ENCODE measurements at regions not wholly inside any gene's neighbourhood (a gene's known extent, or its start where the extent isn't known, plus 50 kb on each side); places are given as distances from the start of the nearest gene placed in this dataset.

DNA sequence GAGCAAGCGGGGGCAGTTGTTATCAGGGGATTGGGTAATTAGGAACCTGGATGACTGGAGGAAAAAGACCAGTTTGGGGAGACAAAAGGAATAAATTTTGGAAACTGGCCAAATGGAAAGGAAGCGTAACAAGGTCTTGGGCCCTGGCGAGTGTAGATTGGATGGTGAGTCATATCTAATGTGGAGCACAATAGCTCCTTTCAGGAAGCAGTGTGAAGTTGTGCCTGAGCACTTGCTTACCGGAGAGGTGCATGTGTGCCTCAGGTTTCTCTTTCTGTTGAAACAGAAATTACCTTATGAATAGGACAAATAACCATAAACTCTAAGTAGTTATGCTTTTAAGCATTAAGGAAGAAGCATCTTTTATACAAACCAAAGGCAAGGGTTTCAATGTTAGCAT, 176.4 kb downstream of the KIF4B start:
- intact Hi-C loops (cut with DNase I) = no loop called here

DNA sequence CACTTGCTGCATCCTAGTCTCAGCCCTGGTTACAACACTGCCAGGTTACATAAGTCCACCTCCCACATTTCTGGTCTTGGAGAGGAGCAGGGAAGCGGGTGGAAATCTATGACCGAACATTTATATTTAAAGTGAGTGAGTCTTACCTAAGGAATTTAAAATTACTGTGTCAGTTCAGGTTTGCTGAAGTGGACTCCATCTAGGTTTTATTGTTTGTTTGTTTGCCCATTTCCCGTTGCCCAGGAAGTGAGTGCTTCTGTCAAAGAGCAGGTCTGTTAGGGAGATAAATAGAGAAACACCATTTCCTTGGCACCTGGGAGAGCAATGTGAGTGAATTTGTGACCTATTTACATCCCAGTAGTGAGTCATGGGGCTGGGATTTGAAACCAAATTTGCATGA, 179.5 kb downstream of the KIF4B start:
- intact Hi-C loops (cut with DNase I) = no loop called here
- no peak for DNase-seq

More for the DNA sequence above, 176.4 kb downstream of the KIF4B start:
- no peak for DNase-seq

- no peak for DNase-seq
- intact Hi-C loops (cut with DNase I) = no loop called here
Observed at GRCh38 chr5:155193483-155194107, 180.0 kb downstream of the KIF4B start.

- intact Hi-C loops (cut with DNase I) = no loop called here
- no peak for DNase-seq
Observed at GRCh38 chr5:155200608-155201007, 187.1 kb downstream of the KIF4B start.

DNA sequence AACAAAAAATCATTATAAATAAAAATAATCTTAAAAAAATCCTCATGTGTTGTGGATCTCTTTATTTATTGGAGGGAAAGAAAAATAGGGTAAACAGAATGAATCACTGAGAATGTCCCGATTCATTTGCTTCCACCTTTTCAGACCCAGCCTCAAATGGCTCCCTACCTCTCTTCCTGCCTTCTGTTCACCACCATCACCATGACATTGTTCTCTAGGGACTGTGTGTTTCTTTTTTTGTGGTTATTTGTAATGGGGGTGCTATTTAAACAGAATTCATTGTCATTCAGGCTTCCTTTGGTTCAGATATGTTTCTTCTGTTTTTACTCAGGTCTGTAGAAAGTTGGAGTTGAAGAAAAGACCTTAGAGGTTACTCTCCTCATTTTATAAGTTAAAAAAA, 198.2 kb downstream of the KIF4B start:
- intact Hi-C loops (cut with DNase I) = no loop called here
- DNase-seq = no peak

GRCh38 chr5:155222393-155222792, 208.8 kb downstream of the KIF4B start:
- peak in 1 of 10 donors; percentile 44 for DNase-seq
- intact Hi-C loops (cut with DNase I) = no loop called here

- intact Hi-C loops (cut with DNase I) = no loop called here
- DNase-seq = no peak
Observed at GRCh38 chr5:155229135-155229534, 215.6 kb downstream of the KIF4B start.

DNA sequence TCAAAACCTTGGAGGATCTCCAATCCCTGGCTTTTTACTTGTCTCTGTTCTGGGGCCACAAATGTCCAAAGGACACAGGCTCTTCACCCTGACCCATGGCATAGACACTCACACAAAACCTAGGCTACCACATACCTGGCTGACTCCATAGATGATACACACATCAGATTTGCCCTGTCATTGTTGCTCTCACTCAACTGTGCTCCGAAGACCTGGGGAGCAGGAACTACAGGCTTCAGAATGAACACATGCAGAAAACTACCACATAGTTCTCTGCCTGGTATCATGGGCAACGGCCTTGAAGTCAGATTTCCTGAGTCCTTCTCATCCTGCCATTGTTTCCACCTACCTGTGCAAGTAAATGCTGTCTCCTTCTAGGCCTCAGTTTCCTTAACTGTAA, 226.2 kb downstream of the KIF4B start:
- intact Hi-C loops (cut with DNase I) = no loop called here

DNA sequence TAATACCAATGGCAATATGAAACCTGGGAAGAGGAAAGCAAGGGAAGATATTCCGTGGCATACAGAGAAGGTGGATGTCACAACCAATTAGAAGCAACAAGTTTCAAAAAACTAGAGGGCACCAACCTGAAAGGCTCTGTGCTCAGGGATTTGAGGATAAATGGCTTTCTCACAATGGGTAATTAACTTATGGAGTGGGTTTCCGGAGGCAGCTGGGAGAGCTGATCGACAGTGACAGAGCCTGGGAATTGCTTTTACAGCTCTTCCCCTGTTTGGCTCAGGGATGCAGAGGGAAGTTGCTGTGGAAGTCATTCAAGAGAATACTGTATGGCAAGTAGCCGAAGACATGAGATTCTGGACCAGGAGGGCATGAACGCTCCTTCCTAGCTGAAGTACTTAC, 237.0 kb downstream of the KIF4B start:
- intact Hi-C loops (cut with DNase I) = no loop called here

More for the DNA sequence above, 226.2 kb downstream of the KIF4B start:
- DNase-seq = no peak

GRCh38 chr5:155252025-155252424, 238.5 kb downstream of the KIF4B start:
- no peak for DNase-seq
- intact Hi-C loops (cut with DNase I) = no loop called here

More for the DNA sequence above, 237.0 kb downstream of the KIF4B start:
- DNase-seq = no peak

GRCh38 chr5:155252717-155253116, 239.2 kb downstream of the KIF4B start:
- no peak for DNase-seq
- intact Hi-C loops (cut with DNase I) = no loop called here

- no peak for DNase-seq
- intact Hi-C loops (cut with DNase I) = no loop called here
Observed at GRCh38 chr5:155254399-155254798, 240.8 kb downstream of the KIF4B start.

DNA sequence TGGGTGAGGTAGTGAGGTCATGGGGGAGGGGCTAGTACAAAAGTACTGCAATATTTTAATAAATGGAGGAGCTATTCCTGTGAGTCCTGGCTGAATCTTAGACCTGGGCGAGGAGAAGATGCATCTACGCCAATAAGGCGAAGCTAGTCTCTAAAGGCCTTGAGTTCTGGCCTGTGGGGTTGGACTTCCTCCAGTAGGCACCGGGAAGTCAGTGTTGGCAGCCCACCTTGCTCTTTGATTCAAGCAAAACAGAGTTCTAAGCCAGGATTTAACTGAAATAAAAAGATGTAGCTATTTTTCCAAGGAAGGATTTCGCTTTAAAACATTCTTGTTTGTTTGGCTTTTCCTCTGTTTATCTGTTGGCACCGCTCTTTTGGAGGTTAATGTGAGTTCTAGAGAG, 244.6 kb downstream of the KIF4B start:
- peak in 1 of 10 donors; percentile 10 for DNase-seq
- intact Hi-C loops (cut with DNase I) = no loop called here

DNA sequence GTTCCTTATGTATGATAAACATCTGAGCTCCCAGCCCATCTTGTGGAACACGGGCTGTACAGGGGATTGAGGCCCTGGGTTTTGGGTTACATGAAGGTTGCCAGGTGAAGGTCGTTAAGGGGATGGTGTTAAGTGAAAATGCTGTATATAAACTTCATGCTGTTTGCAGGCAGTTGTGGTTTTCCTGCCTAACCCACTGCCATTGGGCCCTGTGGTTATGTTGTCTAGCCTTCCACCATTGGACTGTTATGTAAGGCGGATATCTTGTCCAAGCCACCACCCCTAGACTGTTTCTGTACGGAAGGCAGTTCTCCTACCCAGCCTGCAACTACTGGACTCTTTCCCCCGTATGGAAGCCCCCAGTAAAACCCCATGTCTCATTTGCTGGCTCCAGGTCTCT, 246.1 kb downstream of the KIF4B start:
- intact Hi-C loops (cut with DNase I) = no loop called here
- DNase-seq = no peak

DNA sequence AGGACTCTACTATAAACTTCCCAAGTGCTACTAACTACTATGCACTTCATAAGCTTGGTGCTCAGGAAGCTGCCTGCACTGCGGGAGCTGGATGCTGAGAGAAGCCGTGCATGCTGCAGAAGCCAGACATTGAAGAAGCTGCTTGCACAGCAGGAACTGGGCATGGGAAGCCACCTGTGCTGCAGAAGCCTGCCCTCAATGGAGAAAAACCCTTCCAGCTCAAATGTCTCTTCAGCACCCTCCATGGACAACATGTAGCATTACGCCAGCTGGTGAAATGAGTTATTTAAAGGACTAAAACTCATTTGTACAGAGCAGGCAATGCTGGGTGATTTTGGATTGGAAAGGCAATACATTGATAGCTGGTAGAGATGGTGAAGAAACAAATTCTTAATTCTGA, 247.2 kb downstream of the KIF4B start:
- intact Hi-C loops (cut with DNase I) = no loop called here

GRCh38 chr5:155263381-155263780, 249.8 kb downstream of the KIF4B start:
- no peak for DNase-seq
- intact Hi-C loops (cut with DNase I) = no loop called here

More for the DNA sequence above, 247.2 kb downstream of the KIF4B start:
- DNase-seq = peak in 8 of 10 donors; percentile 26 to 91 (median 47)

DNA sequence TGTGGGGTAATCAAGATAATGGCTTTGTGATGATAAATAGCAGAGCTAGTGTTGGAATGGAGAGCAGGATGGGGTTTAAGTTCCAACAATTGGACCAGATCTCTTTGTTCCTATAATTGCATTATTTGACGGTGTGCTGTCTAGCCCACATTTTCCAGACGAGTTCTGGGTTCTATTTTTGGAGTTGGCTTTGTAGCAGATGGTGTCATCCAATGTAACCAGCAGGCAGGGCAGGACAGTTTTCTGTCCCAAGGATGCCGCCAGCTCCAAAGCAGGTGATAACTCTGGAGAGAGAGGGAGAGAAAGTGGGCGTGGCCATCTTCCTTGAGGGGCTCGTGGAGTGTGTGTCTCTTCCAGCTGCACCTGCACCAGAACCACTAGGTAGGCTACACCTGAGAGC, 251.3 kb downstream of the KIF4B start:
- DNase-seq = no peak
- intact Hi-C loops (cut with DNase I) = no loop called here

- DNase-seq = no peak
Observed at GRCh38 chr5:155268770-155269425, 255.3 kb downstream of the KIF4B start.

DNA sequence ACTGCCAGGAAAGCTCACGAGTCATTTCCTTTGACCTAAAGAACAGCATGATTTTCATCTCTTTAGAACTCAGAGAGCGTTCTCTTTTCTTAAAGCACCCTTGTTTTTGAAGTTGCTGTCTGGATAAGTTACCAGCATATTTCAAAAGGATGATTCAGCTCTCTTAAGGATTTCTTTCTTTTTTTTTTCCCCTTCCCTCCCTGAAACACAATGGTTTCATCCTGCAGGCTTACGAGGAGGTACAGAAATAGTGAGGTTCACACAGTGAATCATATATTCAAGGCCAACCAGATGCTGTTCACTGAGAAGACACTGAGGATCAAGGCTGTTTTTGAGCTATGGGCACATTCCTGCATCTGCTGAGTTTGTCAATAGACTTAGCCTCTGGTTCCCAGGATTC, 257.2 kb downstream of the KIF4B start:
- no peak for DNase-seq

More at GRCh38 chr5:155268770-155269425, 255.3 kb downstream of the KIF4B start:
- intact Hi-C loops (cut with DNase I) = no loop called here

GRCh38 chr5:155274484-155274883, 260.9 kb downstream of the KIF4B start:
- DNase-seq = no peak
- intact Hi-C loops (cut with DNase I) = no loop called here

More for the DNA sequence above, 257.2 kb downstream of the KIF4B start:
- intact Hi-C loops (cut with DNase I) = no loop called here

GRCh38 chr5:155275222-155275621, 261.7 kb downstream of the KIF4B start:
- intact Hi-C loops (cut with DNase I) = no loop called here
- DNase-seq = no peak

- DNase-seq = no peak
- intact Hi-C loops (cut with DNase I) = no loop called here
Observed at GRCh38 chr5:155276231-155276630, 262.7 kb downstream of the KIF4B start.
